EL (cell line): ENCODE measurements at regions not wholly inside any gene's neighbourhood (a gene's known extent, or its start where the extent isn't known, plus 50 kb on each side); places are given as distances from the start of the nearest gene placed in this dataset.
"Not testable (repeated sequence)": the region's sequence is repeated elsewhere in the genome, so short reads cannot be mapped to it uniquely, and the experiment has no call there.

Experiments
- DNase-seq: peaks from one replicate; pipeline ENCODE4 v3.0.0-alpha.2; 2016

DNA sequence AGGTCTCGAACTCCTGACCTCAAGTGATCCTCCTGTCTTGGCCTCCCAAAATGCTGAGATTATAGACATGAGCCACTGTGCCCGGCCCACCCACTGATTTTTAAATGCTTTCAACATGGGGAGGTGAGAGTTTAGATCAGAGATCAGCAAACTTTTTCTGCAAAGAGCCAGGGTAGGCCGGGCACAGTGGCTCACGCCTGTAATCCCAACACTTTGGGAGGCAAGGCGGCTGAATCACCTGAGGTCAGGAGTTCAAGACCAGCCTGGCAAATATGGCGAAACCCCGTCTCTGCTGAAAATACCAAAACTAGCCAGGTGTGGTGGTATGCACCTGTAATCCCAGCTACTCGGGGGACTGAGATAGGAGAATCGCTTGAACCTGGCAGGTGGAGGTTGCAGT, 88.3 kb upstream of the LHX1 start:
- not testable (repeated sequence) for DNase-seq

DNA sequence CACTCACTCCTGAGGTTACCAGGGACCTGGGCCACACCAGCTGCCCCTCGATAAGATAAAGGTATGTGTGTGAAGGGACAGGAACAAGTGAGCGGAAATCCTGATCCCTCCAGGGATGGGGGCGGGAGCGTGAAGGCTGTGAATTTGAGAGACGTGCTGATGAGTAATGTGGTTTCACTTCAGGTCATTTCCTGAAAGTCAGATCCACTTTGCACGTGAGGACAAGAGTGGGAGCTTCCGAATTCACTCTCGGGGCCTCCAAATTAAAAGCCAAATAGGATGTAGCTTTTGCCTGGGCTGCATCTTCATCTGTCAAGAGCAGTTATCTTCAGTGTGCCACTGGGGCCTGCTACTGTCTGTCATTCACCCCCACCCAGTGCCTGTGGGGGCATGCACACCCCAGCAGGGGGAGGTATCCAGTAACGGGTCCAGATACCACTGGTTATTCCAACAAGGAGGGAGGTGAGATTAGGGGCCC, 87.4 kb upstream of the LHX1 start:
- peak; percentile 89 for DNase-seq

DNA sequence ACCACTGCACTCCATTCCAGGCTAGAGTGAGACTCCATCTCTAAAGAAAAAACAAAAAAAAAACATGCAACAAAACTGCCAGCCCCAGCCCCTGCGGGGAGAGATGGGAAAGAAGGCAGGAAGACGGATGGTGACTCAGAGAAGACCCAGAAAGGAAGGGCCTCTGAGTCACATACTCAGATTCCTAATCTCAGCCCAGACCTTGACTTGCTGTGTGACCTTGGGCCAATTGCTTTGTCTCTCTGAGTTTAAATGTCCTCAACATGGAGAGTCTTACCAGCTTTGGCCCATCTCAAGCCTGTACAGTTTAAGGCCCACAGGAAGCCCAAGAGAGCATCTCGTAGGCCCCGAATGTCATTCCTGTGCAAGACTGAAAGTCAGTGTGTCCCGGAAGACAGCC, 86.5 kb upstream of the LHX1 start:
- peak; percentile 93 for DNase-seq

DNA sequence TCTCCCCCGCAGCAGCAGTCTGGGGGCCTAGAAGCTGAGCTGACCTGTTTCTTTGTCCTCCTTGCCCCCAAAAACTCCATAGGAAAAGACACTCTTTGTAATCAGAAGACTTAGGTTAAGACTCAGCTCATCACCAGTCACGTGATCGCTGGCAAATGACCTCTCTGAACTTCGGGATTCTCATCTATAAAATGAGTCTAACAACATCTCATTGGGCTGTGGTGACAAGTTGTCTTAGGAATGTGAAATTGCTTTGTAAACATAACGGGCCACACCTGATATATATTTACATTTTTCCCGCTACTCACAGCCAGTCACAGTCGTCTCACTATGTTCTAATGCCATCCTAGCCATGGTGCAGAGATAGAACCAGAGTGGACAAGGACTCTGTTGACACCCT, 86.0 kb upstream of the LHX1 start:
- DNase-seq = peak; percentile 75

DNA sequence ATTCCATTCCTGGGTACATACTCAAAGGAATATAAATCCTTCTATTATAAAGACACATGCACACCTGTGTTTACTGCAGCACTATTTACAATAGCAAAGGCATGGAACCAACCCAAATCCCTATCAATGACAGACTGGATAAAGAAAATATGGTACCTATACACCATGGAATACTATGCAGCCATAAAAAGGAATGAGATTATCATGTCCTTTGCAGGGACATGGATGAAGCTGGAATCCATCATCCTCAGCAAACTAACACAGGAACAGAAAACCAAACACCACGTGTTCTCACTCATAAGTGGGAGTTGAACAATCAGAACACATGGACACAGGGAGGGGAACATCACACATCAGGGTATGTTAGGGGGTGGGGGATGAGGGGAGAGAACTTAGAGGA, 84.8 kb upstream of the LHX1 start:
- DNase-seq = not testable (repeated sequence)

DNA sequence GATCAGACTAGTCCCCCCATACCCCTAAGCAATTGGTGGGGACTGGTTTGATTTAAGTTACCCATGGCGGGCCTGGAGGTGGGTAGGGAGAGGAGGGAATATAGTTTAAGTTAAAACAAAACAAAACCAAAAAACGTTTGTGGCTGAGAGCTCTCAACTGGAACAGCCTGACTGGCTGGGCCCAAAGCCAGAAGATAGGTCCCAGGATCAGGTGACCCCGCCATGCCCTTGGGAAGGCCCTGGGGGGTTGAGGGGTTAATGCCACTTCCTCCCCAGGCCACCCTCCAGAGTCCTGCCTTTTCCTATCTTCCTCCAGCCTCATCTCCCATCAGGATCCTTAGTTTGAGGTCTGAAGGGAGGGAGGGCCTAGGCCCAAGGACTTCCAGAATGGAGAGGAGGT, 82.3 kb upstream of the LHX1 start:
- DNase-seq = no peak

DNA sequence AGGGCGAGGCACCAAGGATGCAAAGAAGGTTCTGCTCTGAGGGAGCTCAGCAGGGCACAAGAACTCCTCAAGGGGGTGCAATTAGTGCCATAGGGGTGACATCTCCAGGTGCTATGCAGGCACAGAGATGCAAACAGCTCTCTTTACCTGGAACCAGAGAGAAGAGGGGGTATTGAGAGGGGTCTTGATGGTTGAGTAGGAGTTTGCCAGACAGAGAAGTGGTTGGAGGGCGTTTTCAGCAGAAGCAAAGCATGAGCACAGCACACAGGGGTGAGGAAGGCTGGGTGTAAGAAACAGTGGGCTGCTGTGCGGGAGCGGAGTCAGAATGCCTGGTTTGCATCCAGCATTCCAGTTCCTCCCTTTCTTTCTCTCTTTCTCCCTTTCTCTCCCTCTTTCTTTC, 81.8 kb upstream of the LHX1 start:
- no peak for DNase-seq

DNA sequence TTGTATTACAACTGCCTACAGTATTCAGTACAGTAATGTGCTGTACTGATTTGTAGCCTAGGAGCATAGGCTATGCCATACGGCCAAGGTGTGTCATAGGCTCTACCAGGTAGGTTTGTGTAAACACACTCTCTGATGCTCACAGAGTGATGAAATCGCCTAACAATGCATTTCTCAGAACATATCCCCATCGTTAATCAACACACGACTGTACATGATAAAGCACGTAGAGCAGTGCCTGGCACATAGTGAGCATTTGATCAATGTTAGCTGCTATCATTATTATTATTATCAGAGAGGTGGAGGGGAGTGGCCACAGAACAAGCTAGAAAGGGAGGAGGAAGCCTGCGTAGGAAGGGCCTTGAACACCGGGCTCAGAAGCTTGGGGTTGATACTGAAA, 81.1 kb upstream of the LHX1 start:
- DNase-seq = no peak

DNA sequence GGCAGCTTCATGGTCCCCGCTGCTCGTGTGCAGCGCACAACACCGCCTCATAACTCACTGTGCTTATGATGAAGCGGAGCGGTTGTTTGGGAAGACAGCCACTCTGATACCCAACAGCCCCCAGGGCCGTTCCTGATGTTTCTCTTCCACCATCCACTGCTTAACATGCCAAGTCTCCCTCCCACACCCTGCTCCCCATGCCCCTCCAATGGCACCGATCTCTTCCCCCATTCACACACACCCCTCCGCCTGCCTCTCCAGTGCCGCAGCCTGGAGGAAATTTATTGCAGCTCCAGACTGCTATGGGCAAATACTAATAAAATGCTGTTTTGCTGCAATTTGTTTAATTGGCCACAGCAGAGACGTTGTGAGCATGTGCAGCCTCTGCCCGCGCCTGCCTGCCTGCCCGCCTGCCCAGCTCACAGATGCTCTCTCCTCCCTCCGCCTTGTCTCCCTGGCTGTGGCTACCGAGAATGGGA, 80.3 kb upstream of the LHX1 start:
- DNase-seq = no peak

DNA sequence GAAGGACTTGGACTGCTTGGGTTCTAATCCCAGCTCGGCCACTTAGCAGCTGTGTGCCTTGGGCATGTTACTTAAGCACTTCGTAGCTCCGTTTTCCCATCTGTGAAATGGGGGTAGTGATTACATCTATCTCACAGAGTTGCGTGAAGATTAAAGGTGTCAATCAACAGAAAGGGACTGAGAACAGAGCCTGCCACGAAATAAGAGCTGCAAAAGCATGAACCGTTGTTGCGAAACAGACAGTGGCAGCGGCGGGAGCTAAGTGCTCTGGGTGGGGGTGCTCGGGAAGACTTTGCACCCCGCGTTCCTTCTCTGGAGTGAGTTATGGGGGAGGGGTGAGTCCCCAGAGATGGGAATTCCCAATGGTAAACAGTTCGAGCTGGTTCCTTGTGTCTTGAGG, 79.6 kb upstream of the LHX1 start:
- no peak for DNase-seq

DNA sequence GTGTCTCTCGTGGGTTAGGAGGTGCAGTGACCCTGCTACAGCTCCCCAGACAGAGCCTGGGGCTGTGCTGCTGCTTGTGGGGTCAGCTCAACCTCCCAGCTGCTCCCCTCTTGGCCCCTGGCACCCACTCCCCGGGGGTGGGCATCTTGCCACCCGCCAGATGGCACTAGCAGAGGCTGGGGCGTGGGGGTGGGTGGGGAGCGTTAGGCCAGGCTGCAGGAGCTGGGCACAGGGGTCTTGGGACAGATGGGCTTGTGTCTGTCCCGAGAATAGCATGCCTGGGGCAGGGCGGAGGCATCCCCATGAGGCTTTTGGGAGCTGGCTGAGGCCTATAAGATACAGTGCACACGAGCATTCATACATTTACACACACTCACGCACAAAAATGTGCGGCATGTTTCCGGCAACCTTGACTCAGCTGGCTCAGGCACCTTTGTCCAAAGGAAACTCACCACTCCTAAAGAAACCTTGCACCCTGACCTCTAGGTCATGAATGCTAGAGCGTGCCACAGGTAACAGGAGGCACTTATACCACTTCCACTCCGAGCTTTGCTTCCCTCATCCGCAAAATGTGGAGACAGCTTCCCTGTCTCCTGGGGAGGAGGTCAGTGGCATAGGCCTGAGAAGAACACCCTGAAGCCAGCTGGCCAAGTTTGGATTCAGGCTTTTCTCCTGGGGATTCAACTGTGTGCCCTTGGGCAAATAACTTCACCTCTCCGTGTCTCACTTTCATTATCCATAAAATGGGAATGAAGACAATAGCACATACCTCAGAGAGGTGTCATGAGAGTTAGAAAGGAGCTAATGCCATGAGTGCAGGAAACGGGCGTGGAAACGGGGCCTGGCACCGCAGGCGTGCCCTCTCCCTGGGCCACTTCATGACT, 78.9 kb upstream of the LHX1 start:
- DNase-seq = peak; percentile 13

DNA sequence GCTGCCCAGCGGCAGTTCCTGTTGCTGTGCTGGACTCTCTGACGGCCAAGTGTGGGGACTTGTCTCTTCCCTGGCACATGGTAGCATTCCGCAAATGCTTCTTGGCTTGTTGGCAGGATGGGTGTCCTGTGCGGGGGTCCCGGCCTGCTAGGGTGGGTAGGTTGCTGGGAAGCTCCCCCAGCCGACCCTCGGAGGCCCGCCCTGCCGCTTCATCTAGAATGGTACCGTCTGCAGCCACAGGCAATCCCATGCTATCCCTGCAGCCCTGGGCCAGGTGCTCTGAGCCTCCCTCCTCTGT, 78.3 kb upstream of the LHX1 start:
- no peak for DNase-seq

DNA sequence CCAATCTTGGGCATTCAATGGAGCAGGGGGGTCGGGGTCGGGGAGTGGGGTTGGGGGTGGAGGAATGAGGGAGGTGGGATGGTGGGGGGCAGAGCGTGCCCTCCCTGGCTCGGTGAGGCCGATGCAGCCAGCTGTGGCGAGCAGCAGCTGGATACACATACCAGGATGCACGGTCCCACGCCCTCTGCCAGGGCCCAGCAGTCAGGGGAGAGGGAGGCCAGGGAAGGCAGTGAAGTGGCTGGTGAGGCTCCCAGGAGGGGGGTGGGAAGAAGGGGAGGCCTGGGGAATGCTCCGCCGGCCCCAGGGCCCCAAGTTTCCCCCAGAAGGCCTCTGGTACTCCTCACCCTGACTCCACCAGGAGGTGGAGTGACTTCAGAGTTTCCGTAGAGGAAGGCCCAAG, 77.6 kb upstream of the LHX1 start:
- no peak for DNase-seq

DNA sequence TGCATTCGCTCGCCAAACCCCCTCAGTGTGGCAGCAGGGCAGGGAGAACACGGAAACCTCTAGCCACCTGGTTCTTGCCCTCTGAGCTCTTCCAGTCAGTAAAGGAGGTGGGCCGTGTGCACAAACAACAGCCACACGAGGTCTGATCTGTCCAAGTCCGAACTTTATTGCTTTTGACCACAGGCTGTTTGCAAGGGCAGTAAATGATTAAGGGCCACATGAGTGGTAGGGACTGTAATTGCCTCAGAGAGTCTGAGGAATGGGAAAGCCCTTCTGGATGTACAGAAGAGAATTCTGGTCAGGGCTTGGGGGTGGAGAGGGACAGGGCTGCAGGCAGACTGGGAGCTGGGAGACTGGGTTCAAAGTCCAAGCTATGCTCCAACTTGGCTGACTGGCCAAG, 75.7 kb upstream of the LHX1 start:
- no peak for DNase-seq

DNA sequence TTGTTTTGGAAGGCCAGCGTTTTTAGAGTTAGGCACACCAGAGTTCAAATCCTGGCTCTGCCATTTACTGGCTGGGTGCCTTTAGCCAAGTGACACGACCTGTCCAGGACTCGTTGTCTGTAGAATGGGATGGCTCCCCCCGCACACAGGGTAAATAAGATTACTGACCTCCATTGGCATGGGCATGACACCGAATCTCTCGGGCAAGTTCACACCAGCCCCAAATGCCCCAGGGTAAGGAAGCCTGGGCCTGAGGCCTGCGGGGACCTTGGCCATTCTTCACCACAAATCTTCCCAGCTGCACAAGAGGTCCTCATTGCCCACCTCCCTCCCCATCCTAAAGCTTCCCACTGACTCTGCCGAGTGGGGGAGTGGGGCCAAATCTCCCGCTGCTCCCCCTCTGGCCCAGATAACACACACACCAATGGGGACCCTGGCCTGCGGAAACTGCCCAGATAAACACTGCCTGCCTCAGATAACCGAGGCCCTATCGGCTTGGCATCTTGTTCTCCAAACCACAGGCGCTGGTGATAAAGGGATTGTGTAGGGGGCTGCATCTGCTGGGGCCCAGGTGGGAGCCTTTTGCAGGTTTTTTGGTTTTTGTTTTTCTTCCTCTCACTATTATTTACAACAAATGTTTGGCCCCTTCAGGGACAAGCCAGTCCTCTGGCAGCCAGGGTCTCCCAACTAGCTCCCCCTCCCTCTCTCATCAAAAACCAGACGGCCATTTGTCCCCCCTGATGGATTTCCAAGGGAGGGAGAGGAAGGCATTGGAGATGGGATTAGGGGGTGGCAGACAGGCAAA, 75.0 kb upstream of the LHX1 start:
- DNase-seq = no peak

DNA sequence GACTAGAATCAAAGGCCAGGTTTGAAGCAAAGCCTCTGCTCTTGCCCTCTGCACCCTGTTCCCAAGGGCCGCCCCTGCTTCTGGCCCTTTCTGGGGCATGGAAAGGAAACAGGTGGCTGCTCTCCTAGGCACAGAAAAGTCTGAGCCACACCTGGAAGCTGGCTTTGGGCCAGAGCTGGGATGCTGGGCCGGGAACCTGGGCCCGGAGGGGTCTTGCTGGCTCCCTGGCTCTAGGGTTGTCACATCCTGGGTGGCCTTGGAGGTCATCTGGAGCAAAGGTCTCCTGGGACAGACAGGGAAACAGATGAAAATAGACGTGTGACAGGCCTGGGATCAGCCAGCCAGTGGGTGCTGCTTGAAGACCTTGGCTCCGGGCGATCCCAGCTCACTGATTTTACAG, 74.1 kb upstream of the LHX1 start:
- no peak for DNase-seq

DNA sequence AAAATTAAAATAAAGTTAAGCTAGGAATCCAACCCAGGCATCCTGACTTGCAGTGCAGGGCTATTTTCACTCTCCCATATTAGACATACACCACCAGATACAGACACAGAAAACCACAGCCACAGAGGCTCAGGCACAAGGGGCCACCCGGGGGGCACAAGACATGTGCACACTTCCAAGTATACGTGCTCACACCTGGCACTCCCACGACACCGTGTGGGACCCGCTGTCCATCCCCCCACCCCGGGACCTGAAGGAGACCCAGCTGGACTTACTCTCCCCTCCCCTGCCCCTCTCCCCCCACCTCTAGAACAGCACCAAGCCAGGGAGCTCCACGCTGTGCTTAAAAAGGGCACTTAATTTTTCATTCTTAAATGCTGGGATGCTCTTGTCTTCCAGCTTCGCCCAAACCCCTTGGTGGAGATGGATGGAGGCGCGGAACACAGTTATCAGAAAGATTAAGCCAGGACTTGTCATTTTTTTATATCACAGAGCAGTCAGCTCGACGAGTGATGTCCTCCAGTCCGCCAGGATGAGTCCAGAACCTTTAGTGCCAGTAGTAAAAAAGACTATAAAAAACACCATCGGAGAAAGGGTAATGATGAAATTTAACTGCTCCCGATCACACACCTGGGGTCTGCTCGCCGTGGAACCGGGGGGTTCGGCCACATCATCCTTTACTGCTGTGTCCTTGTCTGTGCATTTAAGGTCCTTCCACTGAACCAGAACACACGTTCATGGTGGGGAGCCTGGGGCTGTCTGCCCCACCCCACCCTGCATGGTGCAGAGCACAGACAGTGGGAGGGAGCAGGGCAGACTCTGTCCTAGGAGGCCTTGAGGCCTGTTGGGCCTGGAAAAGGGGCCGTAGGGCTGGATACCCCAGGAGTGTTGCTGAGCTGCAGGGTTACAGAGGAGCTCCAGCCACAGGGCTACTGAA, 73.3 kb upstream of the LHX1 start:
- no peak for DNase-seq

DNA sequence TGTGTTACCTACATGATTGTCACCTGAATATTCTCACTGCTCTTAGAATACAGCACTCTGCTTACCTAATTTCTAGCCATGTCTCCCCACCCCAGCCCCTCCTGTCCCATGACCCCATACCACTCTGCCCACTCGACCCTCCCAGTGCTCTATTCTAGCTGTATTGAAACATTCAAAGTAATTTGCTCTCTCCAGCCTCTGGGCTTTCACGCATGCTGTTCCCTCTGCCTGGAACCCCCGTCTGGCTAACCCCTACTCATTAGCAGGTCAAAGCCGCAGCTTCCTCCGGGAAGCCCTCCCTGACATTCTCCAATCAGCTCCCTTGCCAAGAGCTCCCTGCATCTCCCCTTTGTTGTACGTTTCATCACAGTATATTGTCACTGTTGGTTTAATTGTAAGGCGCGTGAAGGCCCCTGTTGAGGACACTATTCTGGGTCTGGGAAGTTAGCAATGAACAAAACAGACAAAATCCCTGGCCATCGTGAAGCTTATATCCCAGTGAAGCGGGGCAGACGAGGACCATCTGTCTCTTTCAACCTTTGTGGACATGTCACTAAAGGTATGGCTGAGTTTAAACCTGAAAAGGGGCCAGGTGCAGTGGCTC, 72.3 kb upstream of the LHX1 start:
- DNase-seq = no peak

DNA sequence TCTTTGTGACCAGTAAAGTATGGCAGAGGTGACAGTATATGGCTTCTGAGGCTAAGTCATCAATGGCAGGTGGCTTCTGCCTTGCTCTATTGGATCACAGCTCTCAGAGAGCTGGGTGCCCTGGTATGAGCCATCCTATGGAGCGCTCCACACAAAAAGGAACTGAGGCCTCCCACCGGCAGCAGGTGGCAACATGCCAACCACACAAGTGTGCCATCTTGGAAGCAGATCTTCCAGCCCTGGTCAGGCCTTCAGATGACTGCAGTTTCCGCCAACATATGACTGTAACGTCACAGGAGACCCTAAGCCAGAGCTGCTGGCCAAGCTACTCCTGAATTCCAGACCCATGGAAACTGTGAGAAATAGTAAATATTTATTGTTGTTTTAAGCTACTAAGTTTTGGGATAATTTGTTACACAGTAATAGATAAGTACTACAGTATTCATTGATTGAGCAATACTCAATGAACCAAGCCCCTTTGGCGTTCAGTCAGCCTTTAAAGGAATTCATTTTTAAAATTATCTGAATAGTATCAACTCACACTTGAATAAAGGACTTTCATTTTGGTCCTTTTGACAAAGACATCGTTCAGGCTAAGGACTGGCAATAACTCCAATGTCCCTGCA, 69.4 kb upstream of the LHX1 start:
- no peak for DNase-seq

DNA sequence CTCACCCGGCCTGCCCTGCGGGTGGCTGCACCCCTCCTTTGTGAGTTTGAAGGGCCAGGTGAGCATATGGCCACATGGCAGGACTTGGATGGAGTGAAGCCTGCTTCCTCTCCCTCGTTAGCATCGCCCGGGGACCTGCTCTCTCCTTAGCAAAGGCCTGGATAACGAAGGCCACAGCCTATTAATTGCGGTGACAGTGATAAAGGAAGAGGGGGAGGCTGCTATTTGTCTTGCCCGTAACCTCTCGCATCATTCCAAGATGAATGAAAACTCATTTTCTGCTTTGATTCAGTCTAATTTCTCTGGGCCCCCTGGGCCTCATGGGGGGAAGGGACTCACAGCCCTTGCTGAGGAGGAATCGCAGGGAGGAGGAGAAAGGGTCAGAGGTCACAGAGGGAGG, 68.5 kb upstream of the LHX1 start:
- no peak for DNase-seq

DNA sequence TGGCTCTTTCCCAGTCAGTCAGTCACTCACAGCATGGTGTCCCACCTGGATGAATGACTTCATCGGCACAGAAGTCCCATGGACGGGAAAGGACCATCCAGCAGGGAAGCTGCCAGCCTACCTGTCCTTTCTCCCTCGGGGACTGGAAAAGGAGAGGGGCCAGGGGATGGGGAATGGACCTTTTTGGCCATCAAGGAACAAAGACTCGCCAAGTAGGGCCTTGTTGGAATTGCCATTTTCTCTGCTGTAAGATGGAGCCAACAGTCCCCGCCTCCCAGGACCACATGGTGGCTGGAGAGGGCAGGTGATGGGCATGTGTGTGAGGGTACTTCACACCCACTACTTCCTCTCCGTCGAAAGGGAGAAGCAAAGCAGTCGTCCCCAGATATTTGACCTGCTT, 67.8 kb upstream of the LHX1 start:
- DNase-seq = no peak
